T47D (cell line): ENCODE measurements at regions not wholly inside any gene's neighbourhood (a gene's known extent, or its start where the extent isn't known, plus 50 kb on each side); places are given as distances from the start of the nearest gene placed in this dataset.
"Not testable (repeated sequence)": the region's sequence is repeated elsewhere in the genome, so short reads cannot be mapped to it uniquely, and the experiment has no call there.

Experiments
- DNase-seq, 2 experiments: peaks; one replicate each; pipeline versions ENCODE4 v3.0.0 to v3.0.0-alpha.2; 2011 to 2012; ENCODE audit warnings: low read depth in 1 of 2, low spot score in 1 of 2
- JUND ChIP-seq: IDR thresholded peaks from 2 replicates; pipeline ENCODE4 v1.6.1; 2012; ENCODE audit warnings: low read depth
- in situ Hi-C: cut with HindIII; loops from 2 replicates; pipeline ENCODE4 v1.10.0; 2016; ENCODE audit warnings: low sequenced_read_pairs, low pct_unique_long_range_greater_than_20kb

DNA sequence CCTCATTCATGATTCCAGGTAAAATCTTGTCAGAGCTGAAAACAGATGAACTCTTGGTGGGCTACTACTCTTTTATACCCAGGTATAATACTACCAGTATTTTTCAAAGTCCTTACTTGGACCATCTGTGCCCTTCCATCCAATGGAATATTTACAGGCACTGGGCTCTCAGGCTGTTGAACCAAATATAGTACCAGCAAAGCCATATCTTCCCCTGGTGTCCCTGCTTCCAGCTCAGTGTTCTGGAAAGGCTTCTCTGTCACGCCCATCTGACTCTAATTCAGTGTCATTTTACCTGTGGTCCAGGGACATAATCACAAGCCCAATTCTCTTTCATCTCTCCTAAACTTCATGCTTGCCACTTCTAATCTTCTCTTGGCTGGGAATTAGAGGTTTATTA is 119.2 kb upstream of the STK17B start:
- no peak for TF ChIP-seq JUND
- in situ Hi-C loops: no loop called here
- DNase-seq: no peak

GRCh38 chr2:196291426-196291825 is 120.0 kb upstream of the STK17B start:
- DNase-seq: peak in 1 of 2 experiments; percentile 81
- in situ Hi-C loops: no loop called here

GRCh38 chr2:196291873-196292800 is 120.8 kb upstream of the STK17B start:
- DNase-seq: peak; percentile 2 to 96
- in situ Hi-C loops: no loop called here
- no peak for TF ChIP-seq JUND

More at GRCh38 chr2:196291426-196291825, 120.0 kb upstream of the STK17B start:
- TF ChIP-seq JUND: no peak

DNA sequence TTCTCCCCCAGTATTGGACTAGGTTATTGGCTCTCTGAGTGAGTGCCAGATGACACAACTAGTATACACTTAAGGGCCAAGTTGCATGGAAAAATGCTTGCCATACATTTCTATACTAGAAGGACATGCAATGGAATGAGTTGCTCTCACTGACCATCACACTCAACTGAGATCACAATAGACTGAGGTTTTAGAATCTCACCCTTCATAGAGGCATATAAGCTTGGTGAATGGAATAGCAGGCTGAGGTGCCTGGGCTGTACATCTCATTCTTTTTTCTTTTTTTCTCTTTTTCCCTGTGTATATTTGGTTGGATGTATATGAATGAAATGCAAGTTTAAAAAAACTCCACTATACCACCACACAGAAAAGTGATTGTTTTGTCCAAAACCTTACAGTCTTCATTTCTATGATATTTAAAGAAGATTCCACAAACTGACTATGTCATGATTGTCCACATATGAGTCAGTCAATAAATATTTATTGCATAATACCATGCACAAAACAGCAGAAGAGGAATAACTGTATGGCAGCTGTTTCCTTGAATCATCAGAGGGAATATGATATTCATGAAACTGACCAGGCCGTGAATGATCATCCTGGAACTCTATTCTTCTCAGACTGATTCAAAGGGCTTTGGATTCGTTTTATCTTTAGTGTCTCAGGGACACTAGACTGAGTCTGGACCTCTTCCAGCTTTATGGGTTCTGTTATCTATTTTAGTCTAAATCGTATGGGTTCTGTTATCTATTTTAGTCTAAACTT is 122.6 kb upstream of the STK17B start:
- DNase-seq: no peak
- in situ Hi-C loops: no loop called here
- TF ChIP-seq JUND: no peak

DNA sequence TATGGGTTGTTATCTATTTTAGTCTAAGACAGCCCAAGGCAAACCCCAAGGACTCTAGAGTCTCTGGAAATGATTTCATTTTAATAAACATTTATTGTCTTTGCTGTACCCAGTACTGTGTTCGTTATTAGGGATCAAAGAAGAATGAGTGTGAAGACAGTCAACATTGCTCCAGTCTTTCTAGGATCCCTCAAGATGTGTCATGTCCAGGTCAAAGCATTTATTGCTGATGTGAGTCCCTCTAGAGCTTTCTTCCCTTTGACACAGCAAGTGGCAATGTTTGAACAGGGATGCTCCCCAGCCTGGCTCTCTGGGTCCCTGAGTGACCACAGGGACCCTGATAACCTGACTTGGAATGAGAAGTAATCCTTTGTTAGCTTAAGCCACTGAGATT is 123.1 kb upstream of the STK17B start:
- in situ Hi-C loops: no loop called here
- no peak for DNase-seq

DNA sequence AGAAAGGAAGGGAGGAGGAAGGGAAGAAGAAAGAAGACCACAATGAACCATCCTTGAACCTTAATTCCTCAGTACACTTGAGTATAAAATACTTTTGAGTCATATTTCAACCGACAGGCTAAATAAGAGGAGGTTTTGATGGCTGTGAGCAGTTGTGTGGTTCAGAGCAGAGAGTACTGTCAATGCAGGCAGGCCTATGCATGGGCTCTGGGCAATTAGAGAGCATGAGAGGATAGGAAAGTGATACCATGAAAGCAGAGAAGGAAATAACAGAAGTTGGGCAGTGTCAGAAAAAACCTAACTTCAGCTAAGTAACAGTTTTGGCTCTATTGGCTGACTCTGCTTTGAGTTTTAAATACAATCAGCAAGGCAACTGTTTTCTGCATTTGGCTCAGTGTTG is 123.6 kb upstream of the STK17B start:
- in situ Hi-C loops: no loop called here
- TF ChIP-seq JUND: no peak

More for the DNA sequence above, 123.1 kb upstream of the STK17B start:
- no peak for TF ChIP-seq JUND

GRCh38 chr2:196298106-196298723 is 126.8 kb upstream of the STK17B start:
- in situ Hi-C loops, DNase-seq: not testable (repeated sequence)

More for the DNA sequence above, 123.6 kb upstream of the STK17B start:
- DNase-seq: no peak

DNA sequence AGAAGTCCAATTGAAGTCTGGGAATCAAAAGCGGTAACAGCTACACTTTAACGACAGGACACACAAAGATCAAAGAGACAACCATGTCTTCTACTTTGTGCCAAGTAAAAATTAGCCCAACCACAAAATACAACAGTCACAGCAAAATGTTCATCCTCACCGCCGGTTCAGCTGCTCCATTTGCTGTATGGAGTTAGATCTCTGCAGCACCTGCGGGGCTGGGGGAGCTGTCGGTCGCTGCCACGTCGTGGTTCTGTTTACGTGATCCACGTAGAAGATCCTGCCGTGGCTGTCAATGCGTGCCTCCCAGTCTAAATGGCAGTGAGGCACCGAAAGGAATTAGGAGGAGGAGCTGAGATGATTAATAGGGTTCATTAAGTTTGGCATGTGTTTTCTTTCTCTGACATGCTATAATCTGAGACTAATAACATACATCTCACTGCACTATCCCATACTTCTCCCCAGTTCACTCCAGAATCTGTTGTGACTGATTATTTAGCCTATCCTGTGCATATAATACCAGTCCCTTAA is 136.5 kb upstream of the STK17B start:
- DNase-seq: no peak
- in situ Hi-C loops: no loop called here
- TF ChIP-seq JUND: no peak

DNA sequence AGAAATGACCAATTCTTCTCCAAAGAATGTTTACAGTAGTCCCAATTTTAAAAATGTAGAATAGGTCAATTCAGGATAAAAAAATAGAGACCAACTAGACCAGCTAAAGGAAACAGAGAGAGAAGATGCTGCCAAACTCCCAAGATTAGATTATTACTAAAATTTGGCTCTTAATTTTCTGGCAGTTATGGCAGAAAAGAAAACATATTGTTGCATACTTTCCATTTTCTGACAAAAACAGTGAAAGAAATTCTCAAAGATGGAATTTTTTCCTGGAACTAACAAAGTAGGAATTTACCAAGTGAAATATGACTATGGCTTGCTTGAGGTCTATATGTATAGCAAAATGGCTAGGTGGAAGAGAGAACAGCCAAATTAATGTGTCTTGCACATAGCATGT is 138.3 kb upstream of the STK17B start:
- no peak for DNase-seq
- in situ Hi-C loops: no loop called here
- no peak for TF ChIP-seq JUND

DNA sequence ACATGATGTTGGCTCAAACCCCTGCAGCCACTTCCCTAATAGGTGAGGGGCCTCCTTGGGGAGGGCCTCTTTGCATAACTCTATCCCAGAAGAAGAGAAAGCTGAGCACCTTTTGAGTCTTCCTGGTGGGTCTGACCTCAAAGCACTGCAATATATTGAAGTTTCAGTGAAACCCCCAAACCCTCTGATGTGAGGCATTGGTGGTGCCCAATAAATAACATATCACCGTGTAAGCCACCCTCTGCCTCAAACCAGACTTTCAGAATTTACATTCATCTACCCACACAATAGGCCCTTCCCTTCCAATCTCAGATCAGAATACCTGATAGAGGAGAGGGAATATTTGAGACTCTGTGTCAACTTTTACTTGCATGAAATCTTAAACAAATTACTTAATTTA is 142.8 kb upstream of the STK17B start:
- in situ Hi-C loops: no loop called here
- no peak for DNase-seq
- no peak for TF ChIP-seq JUND

DNA sequence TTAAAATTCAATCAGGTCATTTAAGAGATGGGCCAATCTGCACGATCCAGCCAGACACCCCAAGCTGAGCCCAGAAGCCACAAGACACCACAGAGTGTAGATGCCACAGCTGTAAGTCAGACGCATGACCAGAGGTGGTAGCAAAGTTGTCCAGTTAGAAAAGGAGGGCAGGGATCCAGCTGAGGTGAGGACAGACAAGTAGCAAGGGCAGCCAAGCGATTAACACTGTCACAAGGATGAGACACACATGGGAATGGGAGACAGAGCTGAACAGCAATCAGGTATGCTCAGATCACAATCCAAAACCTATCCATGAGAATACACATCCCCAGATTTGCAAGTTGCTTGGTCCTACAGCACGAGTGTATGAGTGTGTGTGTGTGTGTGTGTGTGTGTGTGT is 143.4 kb upstream of the STK17B start:
- in situ Hi-C loops: no loop called here
- DNase-seq: no peak
- no peak for TF ChIP-seq JUND

- DNase-seq: no peak
- in situ Hi-C loops: no loop called here
- no peak for TF ChIP-seq JUND
These were observed 144.1 kb upstream of the STK17B start for GRCh38 chr2:196315388-196316049.
